Upper lobe of left lung (tissue), 6 donors: ENCODE measurements at regions not wholly inside any gene's neighbourhood (a gene's known extent, or its start where the extent isn't known, plus 50 kb on each side); places are given as distances from the start of the nearest gene placed in this dataset.

Experiments used
- ATAC-seq, 2 donors: fragments of 200-7000 bp; cut with Tn5 transposase; one replicate each; pipeline ENCODE4 v1.9.1; 2022; ENCODE audit warnings: mild to moderate bottlenecking in 2 of 2, moderate library complexity in 2 of 2; ENCODE audit not compliant: low FRiP score in 2 of 2
- DNase-seq, 2 donors: peaks; one replicate each; pipeline ENCODE4 v3.0.0-alpha.2; 2019 to 2020
- H3K27ac ChIP-seq, 4 donors: fragments of 200-600 bp; sonication (generic); one replicate each; pipeline ENCODE4 v1.5.1; 2016 to 2019
- H3K27me3 ChIP-seq, 4 donors: fragments of 200-600 bp; sonication (generic); one replicate each; pipeline ENCODE4 v1.5.1; 2017 to 2019
- H3K36me3 ChIP-seq, 4 donors: fragments of 200-600 bp; sonication (generic); one replicate each; pipeline ENCODE4 v1.5.1; 2016 to 2019
- H3K4me1 ChIP-seq, 4 donors: fragments of 200-600 bp; sonication (generic); one replicate each; pipeline ENCODE4 v1.5.1; 2018 to 2019
- H3K4me3 ChIP-seq, 4 donors: fragments of 200-600 bp; sonication (generic); one replicate each; pipeline ENCODE4 v1.5.1; 2017 to 2019; ENCODE audit warnings: mild to moderate bottlenecking in 2 of 4, moderate library complexity in 1 of 4
- H3K9me3 ChIP-seq, 4 donors: fragments of 200-600 bp; sonication (generic); one replicate each; pipeline ENCODE4 v1.5.1; 2018 to 2019
- CTCF ChIP-seq, 6 experiments: fragments of 450-650 bp in 4 of 6; fragments of 200-600 bp in 2 of 6; sonication (generic) in 2 of 6; IDR thresholded peaks; one replicate each; pipeline ENCODE4 v1.5.1; 2016 to 2019; ENCODE audit warnings: antibody characterized with exemption in 6 of 6
- EP300 ChIP-seq, 4 donors: sonication (generic); formaldehyde crosslinking; IDR thresholded peaks; one replicate each; pipeline ENCODE4 v1.5.1; 2017; ENCODE audit warnings: antibody characterized with exemption in 4 of 4, control low read depth in 2 of 4
- POLR2A ChIP-seq, 4 donors: fragments of 450-650 bp; IDR thresholded peaks; one replicate each; pipeline ENCODE4 v1.5.1; 2016 to 2017; ENCODE audit warnings: antibody characterized with exemption in 4 of 4, mild to moderate bottlenecking in 2 of 4
- POLR2AphosphoS5 ChIP-seq, 2 donors: sonication (generic); formaldehyde crosslinking; IDR thresholded peaks; one replicate each; pipeline ENCODE4 v1.5.1; 2017; ENCODE audit warnings: antibody characterized with exemption in 2 of 2
- WGBS, 2 donors: methylation state at CpG; one replicate each; pipeline ENCODE4 v1.1.5; 2017 to 2018; 5-methylcytosine and 5-hydroxymethylcytosine counted together
- donor health status: DM: no; HTN: no; CAD: no; lungs with moderate emphysema.
- donor health status: DM: no; HTN: yes; CAD: no; lungs with severe emphysema.

GRCh38 chr13:72316716-72317115 lies 410.7 kb downstream of the MZT1 start:
- H3K27ac ChIP-seq = no peak overlapping the region
- H3K36me3 ChIP-seq = no peaks in the 10 kb centered on the region
- no peaks in the 10 kb centered on the region for H3K9me3 ChIP-seq
- ATAC-seq (no peak), DNase-seq (no peak)
- no peaks in the 10 kb centered on the region for H3K4me1 ChIP-seq
- no peaks in the 10 kb centered on the region for H3K27me3 ChIP-seq
- 68 to 71% methylated on average over 5 of the region's 5 CpGs for WGBS, 2 donors
- TF ChIP-seq EP300 (IDR thresholded peaks at IDR 0.05) = no peak
- TF ChIP-seq CTCF (IDR thresholded peaks at IDR 0.05) = no peak
- no peak for TF ChIP-seq POLR2A (IDR thresholded peaks at IDR 0.05)
- TF ChIP-seq POLR2AphosphoS5 (IDR thresholded peaks at IDR 0.05) = no peak
- H3K4me3 ChIP-seq = no peak overlapping the region

GRCh38 chr13:72315312-72315711 lies 412.1 kb downstream of the MZT1 start:
- H3K4me3 ChIP-seq = no peak overlapping the region
- H3K4me1 ChIP-seq = no peaks in the 10 kb centered on the region
- WGBS, 2 donors = 60 to 74% methylated on average over 3 of the region's 3 CpGs
- H3K36me3 ChIP-seq = no peaks in the 10 kb centered on the region
- TF ChIP-seq EP300 (IDR thresholded peaks at IDR 0.05) = no peak
- TF ChIP-seq POLR2A (IDR thresholded peaks at IDR 0.05) = no peak
- no peaks in the 10 kb centered on the region for H3K27me3 ChIP-seq
- no peak overlapping the region for H3K27ac ChIP-seq
- DNase-seq (no peak), ATAC-seq (no peak)
- H3K9me3 ChIP-seq = no peaks in the 10 kb centered on the region

DNA sequence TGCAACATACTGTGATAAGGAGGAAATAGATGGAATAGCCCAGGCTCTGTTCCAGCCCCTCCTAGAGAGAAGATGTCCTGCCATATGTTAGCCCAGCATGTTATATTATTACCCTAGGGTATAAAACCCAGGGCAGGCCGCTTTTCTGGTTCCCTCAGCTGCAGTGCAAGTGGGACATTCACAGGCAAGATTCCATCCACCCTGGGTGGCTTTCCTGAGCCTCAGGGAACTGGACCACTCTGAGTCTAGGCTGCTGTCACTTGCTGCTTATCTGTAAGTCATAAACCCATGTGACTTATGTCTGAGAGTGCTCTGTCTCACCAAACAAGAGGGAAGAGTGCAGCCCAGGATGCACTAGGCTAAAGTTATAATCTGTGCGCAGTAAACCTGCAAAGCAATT lies 413.2 kb downstream of the MZT1 start:
- H3K4me1 ChIP-seq = no peaks in the 10 kb centered on the region
- no peak overlapping the region for H3K4me3 ChIP-seq
- no peaks in the 10 kb centered on the region for H3K9me3 ChIP-seq
- no peak for DNase-seq
- H3K27ac ChIP-seq = no peak overlapping the region
- no peaks in the 10 kb centered on the region for H3K36me3 ChIP-seq
- H3K27me3 ChIP-seq = no peaks in the 10 kb centered on the region
- TF ChIP-seq CTCF (IDR thresholded peaks at IDR 0.05) = no peak
- no peak for TF ChIP-seq POLR2AphosphoS5 (IDR thresholded peaks at IDR 0.05)
- TF ChIP-seq POLR2A (IDR thresholded peaks at IDR 0.05) = no peak
- TF ChIP-seq EP300 (IDR thresholded peaks at IDR 0.05) = no peak
- ATAC-seq = peak in 1 of 2 donors; percentile 49
- WGBS, 2 donors = 79 to 94% methylated on average over 2 of the region's 2 CpGs

GRCh38 chr13:72313546-72313945 lies 413.9 kb downstream of the MZT1 start:
- WGBS, 2 donors = 90% methylated on average over 7 of the region's 7 CpGs
- Histone ChIP-seq H3K27ac (no peak overlapping the region), H3K27me3 (no peaks in the 10 kb centered on the region), H3K36me3 (no peaks in the 10 kb centered on the region), H3K4me3 (no peak overlapping the region), H3K9me3 (no peaks in the 10 kb centered on the region), H3K4me1 (no peaks in the 10 kb centered on the region)
- TF ChIP-seq POLR2AphosphoS5 (IDR thresholded peaks at IDR 0.05) = no peak
- no peak for ATAC-seq
- DNase-seq = no peak

GRCh38 chr13:72303941-72304746 lies 423.3 kb downstream of the MZT1 start:
- DNase-seq (no peak), ATAC-seq (no peak)
- Histone ChIP-seq H3K27me3 (no peaks in the 10 kb centered on the region), H3K36me3 (no peaks in the 10 kb centered on the region), H3K4me1 (no peaks in the 10 kb centered on the region), H3K27ac (no peak overlapping the region), H3K9me3 (no peaks in the 10 kb centered on the region), H3K4me3 (no peak overlapping the region)
- TF ChIP-seq POLR2A (IDR thresholded peaks at IDR 0.05) (no peak), POLR2AphosphoS5 (IDR thresholded peaks at IDR 0.05) (no peak), EP300 (IDR thresholded peaks at IDR 0.05) (no peak), CTCF (IDR thresholded peaks at IDR 0.05) (no peak)
- 71 to 76% methylated on average over 7 of the region's 7 CpGs for WGBS, 2 donors

DNA sequence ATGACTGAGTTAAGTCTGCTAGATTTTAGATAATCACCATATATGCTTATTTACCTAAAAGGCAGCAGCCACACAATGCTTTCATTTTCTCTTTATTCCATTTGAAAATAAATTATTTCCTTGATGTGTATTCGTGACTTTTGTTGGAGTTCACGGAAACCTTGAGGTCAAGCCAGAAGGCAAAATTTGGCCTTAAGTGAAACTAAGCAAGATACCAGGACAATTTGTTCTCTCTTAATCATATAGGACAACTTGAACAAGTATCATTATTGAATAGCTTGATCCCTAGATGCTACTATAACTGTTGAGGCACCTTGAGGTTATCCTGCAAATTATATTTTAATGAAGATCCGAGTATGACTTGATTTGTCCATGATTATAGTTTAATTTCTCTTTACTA lies 429.2 kb upstream of the DACH1 start:
- H3K27ac ChIP-seq = no peak overlapping the region
- no peaks in the 10 kb centered on the region for H3K27me3 ChIP-seq
- no peak overlapping the region for H3K4me3 ChIP-seq
- TF ChIP-seq POLR2A (IDR thresholded peaks at IDR 0.05) (no peak), CTCF (IDR thresholded peaks at IDR 0.05) (no peak)
- ATAC-seq = no peak
- WGBS, 2 donors = 58 to 69% methylated on average over 3 of the region's 3 CpGs
- no peaks in the 10 kb centered on the region for H3K9me3 ChIP-seq
- no peaks in the 10 kb centered on the region for H3K36me3 ChIP-seq
- DNase-seq = no peak
- peaks cover 0 to 4% (median 0%) of the 10 kb centered on the region in 4 donors for H3K4me1 ChIP-seq
